Psoas muscle (tissue), 7 donors: ENCODE measurements at regions not wholly inside any gene's neighbourhood (a gene's known extent, or its start where the extent isn't known, plus 50 kb on each side); places are given as distances from the start of the nearest gene placed in this dataset.

ENCODE experiments used
- ATAC-seq, 4 donors: fragments of 200-7000 bp; cut with Tn5 transposase; one replicate each; pipeline ENCODE4 v1.9.1; 2020; ENCODE audit warnings: moderate library complexity in 3 of 4, mild to moderate bottlenecking in 2 of 4
- DNase-seq, 2 donors: peaks; one replicate each; pipeline ENCODE4 v3.0.0-alpha.2; 2020
- H3K27ac ChIP-seq: fragments of 200-600 bp; one replicate; pipeline ENCODE4 v1.8.0; 2022
- H3K27me3 ChIP-seq, 3 donors: fragments of 200-600 bp in 1 of 3; one replicate each; pipeline versions ENCODE4 v1.6.1 to v1.8.0; 2013 to 2022; ENCODE audit warnings: low read length in 2 of 3, mild to moderate bottlenecking in 2 of 3, moderate library complexity in 1 of 3; ENCODE audit not compliant: insufficient read depth in 3 of 3
- H3K36me3 ChIP-seq, 2 donors: fragments of 200-600 bp in 1 of 2; one replicate each; pipeline versions ENCODE4 v1.6.1 to v1.8.0; 2013 to 2022; ENCODE audit warnings: low read depth in 1 of 2, mild to moderate bottlenecking in 1 of 2, moderate library complexity in 1 of 2; ENCODE audit not compliant: insufficient read depth in 1 of 2
- H3K4me1 ChIP-seq: fragments of 200-600 bp; one replicate; pipeline ENCODE4 v1.8.0; 2022
- H3K4me3 ChIP-seq: fragments of 200-600 bp; one replicate; pipeline ENCODE4 v1.8.0; 2022; ENCODE audit warnings: mild to moderate bottlenecking
- H3K9me3 ChIP-seq: fragments of 200-600 bp; one replicate; pipeline ENCODE4 v1.8.0; 2022
- CTCF ChIP-seq: fragments of 200-600 bp; IDR thresholded peaks from one replicate; pipeline ENCODE4 v1.8.0; 2022; ENCODE audit warnings: antibody characterized with exemption
- WGBS, 3 donors: extraction: QIAGEN DNeasy Blood & Tissue Kit; methylation state at CpG; one replicate each; pipeline versions ENCODE4 v1.1.6 to v1.1.7; 2013; 5-methylcytosine and 5-hydroxymethylcytosine counted together
- intact Hi-C, 2 donors: fragments of 100-400 bp; cut with DNase I; formaldehyde crosslinking; loops; one replicate each; pipeline versions ENCODE4 v1.11.0 to v1.14.2; 2022
- donor health status: healthy with polysubstance abuse.
- donor health status: DM: no; HTN: no; CAD: no; lungs with moderate emphysema.
- donor health status: Bipolar disorder and iron deficiency.
- donor health status: healthy.
- donor health status: DM: yes; HTN: yes; CAD: no.
- donor health status: DM: no; HTN: no; CAD: no.
- donor health status: DM: yes; HTN: yes; CAD: no.

GRCh38 chr1:47647327-47647845, 209.5 kb downstream of the FOXD2 start:
- no peak for TF ChIP-seq CTCF
- H3K4me1 ChIP-seq, result no peaks in the 10 kb centered on the region
- WGBS, 3 donors, result 87 to 91% (median 91%) methylated on average over 5 of the region's 5 CpGs
- H3K9me3 ChIP-seq, result no peaks in the 10 kb centered on the region
- H3K27ac ChIP-seq, result no peak overlapping the region
- peaks cover 0 to 4% (median 0%) of the 10 kb centered on the region in 3 donors for H3K27me3 ChIP-seq
- ATAC-seq, result no peak
- intact Hi-C loops, result no loop called here
- H3K4me3 ChIP-seq, result no peak overlapping the region
- H3K36me3 ChIP-seq, result no peaks in the 10 kb centered on the region
- DNase-seq, result no peak

DNA sequence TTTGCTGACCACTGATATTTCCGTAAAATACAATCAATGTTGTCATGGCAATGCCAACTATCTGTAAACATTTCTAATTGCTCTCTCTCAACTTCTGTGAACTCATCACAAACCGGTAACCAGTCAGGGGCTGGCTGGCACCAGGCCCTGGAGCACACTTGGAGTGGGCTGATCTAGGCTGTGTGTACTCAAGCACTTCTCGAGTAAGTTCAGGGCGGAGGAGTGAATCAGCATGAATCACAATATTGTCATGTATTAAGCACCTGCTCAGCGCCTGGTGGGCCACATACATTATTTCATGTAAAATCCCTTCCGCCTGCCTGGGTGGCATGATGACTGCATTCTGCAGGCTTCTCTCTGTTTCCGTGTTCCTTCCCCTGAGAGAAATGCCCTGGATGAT, 212.4 kb downstream of the FOXD2 start:
- Histone ChIP-seq H3K36me3 (no peaks in the 10 kb centered on the region), H3K4me3 (no peak overlapping the region), H3K9me3 (no peaks in the 10 kb centered on the region), H3K4me1 (no peaks in the 10 kb centered on the region), H3K27ac (no peak overlapping the region), H3K27me3 (peaks cover 0 to 4% (median 0%) of the 10 kb centered on the region in 3 donors)
- intact Hi-C loops, result no loop called here
- ATAC-seq (no peak), DNase-seq (no peak)
- TF ChIP-seq CTCF, result no peak
- WGBS, 3 donors, result 66 to 70% (median 68%) methylated on average over 7 of the region's 7 CpGs

GRCh38 chr1:47650611-47651010, 212.8 kb downstream of the FOXD2 start:
- no peak for TF ChIP-seq CTCF
- no peak overlapping the region for H3K4me3 ChIP-seq
- no peaks in the 10 kb centered on the region for H3K36me3 ChIP-seq
- H3K9me3 ChIP-seq, result no peaks in the 10 kb centered on the region
- ATAC-seq (no peak), DNase-seq (no peak)
- peaks cover 0 to 4% (median 0%) of the 10 kb centered on the region in 3 donors for H3K27me3 ChIP-seq
- no peaks in the 10 kb centered on the region for H3K4me1 ChIP-seq
- H3K27ac ChIP-seq, result no peak overlapping the region
- intact Hi-C loops, result no loop called here
- 43 to 54% (median 48%) methylated on average over 1 of the region's 1 CpG for WGBS, 3 donors

DNA sequence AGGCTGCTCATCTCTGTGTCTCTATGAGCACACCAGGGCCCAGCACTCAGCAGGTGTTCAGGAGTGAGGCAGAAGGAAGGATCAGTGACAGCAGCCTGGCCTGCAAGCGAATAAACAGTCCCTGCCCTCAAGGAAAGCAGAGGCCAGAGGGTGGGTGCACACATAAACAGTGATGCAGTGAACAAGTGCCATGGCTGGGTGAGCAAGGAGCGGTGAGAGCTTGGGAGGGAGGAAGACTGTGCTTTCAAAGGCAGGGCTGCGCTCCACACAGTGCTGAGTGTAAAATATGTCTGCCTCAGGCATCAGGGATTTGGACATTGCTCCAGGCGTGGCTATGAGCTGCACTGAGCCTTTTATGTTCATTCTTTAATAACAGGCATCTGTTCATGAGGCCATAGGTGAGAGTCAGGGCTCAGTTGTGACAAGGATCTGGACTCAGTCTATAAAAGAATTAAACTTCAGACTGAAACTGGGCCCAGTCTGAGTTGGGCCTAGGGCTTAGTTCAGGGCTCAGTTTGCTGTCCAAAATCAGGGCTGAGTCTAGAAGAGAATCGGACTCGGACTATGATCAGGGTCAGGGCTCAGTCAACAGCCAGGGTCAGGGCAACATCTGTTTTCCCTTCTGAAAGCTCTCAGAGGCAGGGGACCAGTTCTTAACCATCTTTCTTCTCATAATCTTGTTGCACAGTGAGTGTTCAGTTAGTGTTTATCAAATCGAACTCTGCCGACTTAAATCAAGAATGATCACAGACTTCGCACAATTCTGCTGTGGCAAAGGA, 213.7 kb downstream of the FOXD2 start:
- no peak overlapping the region for H3K27ac ChIP-seq
- TF ChIP-seq CTCF, result no peak
- peaks cover 0 to 4% (median 0%) of the 10 kb centered on the region in 3 donors for H3K27me3 ChIP-seq
- ATAC-seq (no peak), DNase-seq (no peak)
- H3K4me3 ChIP-seq, result no peak overlapping the region
- peaks cover 4% of the 10 kb centered on the region for H3K4me1 ChIP-seq
- no peaks in the 10 kb centered on the region for H3K36me3 ChIP-seq
- intact Hi-C loops, result no loop called here
- WGBS, 3 donors, result 69 to 78% (median 74%) methylated on average over 9 of the region's 9 CpGs
- no peaks in the 10 kb centered on the region for H3K9me3 ChIP-seq
